Cardiac fibroblast (primary cell): ENCODE measurements at regions not wholly inside any gene's neighbourhood (a gene's known extent, or its start where the extent isn't known, plus 50 kb on each side); places are given as distances from the start of the nearest gene placed in this dataset.

Experiments used
- DNase-seq, 2 donors: peaks; one replicate each; pipeline versions ENCODE4 v3.0.0 to v3.0.0-alpha.2; 2010; ENCODE audit warnings: low read depth in 2 of 2
- H3K4me3 ChIP-seq, 2 donors: replicated peaks in 1 of 2; 1 replicate in 1 of 2; 2 replicates in 1 of 2; pipeline ENCODE4 v1.5.1; 2011; ENCODE audit warnings: low read depth in 2 of 2, low read length in 2 of 2, mild to moderate bottlenecking in 2 of 2, moderate library complexity in 1 of 2
- TF ChIP-seq, protein P1 (sequence below): IDR thresholded peaks from one replicate; pipeline ENCODE4 v1.5.1; 2011; ENCODE audit warnings: low read depth, mild to moderate bottlenecking, low read length, inconsistent platforms

GRCh38 chr6:11391934-11392777 lies 145.4 kb upstream of the TMEM170B start:
- H3K4me3 ChIP-seq: no peak overlapping the region
- TF ChIP-seq, protein P1, sequence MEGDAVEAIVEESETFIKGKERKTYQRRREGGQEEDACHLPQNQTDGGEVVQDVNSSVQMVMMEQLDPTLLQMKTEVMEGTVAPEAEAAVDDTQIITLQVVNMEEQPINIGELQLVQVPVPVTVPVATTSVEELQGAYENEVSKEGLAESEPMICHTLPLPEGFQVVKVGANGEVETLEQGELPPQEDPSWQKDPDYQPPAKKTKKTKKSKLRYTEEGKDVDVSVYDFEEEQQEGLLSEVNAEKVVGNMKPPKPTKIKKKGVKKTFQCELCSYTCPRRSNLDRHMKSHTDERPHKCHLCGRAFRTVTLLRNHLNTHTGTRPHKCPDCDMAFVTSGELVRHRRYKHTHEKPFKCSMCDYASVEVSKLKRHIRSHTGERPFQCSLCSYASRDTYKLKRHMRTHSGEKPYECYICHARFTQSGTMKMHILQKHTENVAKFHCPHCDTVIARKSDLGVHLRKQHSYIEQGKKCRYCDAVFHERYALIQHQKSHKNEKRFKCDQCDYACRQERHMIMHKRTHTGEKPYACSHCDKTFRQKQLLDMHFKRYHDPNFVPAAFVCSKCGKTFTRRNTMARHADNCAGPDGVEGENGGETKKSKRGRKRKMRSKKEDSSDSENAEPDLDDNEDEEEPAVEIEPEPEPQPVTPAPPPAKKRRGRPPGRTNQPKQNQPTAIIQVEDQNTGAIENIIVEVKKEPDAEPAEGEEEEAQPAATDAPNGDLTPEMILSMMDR: no peak
- no peak for DNase-seq

GRCh38 chr6:11389977-11390376 lies 147.6 kb upstream of the TMEM170B start:
- no peak overlapping the region for H3K4me3 ChIP-seq
- DNase-seq: no peak
- TF ChIP-seq, protein P1: no peak

GRCh38 chr6:11388983-11389944 lies 148.3 kb upstream of the TMEM170B start:
- no peak overlapping the region for H3K4me3 ChIP-seq
- TF ChIP-seq, protein P1: no peak
- no peak for DNase-seq

- TF ChIP-seq, protein P1: no peak
- no peak overlapping the region for H3K4me3 ChIP-seq
- no peak for DNase-seq
Observed at GRCh38 chr6:11387707-11388430, 149.7 kb upstream of the TMEM170B start.

DNA sequence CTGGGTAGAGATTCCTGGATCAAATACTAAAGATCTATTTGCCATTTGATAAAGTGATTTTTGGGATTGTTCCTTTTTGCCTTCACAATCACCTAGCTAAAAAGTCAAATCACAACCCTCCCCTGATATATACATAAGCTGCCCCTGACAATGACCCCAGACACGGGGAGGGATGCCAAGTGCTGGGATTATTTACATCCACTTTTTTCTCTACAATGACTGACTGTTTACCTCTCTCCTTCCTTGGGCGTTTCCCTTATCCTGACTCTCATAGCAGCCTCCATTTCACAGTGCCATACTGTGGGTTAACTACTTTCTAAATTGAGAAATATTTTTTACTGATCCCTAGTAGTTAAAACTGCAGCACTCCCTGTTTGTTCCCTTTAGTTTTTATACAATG lies 150.8 kb upstream of the TMEM170B start:
- DNase-seq: no peak
- TF ChIP-seq, protein P1: no peak
- no peak overlapping the region for H3K4me3 ChIP-seq

- DNase-seq: no peak
- TF ChIP-seq, protein P1: no peak
- no peak overlapping the region for H3K4me3 ChIP-seq
Observed at GRCh38 chr6:11386323-11386722, 151.2 kb upstream of the TMEM170B start.
